ENCODE measurements at regions not wholly inside any gene's neighbourhood (a gene's known extent, or its start where the extent isn't known, plus 50 kb on each side); places are given as distances from the start of the nearest gene placed in this dataset.

DNA sequence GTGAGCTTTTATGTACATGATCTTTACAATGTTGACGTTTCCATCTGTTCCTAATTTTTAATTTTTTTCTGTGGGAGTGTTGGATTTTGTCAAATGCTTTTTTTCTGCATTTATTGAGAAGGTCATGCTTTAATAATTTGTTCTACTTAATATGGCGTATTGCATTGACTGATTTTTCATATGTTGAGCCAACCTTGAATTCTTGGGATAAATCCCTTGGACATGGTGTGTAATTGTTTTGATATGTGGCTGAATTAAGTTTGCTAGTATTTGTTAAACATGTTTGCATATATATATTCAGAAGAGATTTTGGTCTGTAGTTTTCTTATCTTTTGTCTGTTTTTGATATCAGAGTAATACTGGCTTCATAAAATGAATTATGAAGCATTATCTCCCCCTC, 256.7 kb downstream of the EDEM1 start:
- H4K20me1 ChIP-seq (ENCODE audit: insufficient read depth, low read length) = no peaks in the 10 kb centered on the region
- no peak for FAIRE-seq
- H3K9ac ChIP-seq (ENCODE audit: low read length) = no peak overlapping the region
- no peaks in the 10 kb centered on the region for H3K9me3 ChIP-seq (ENCODE audit: insufficient read depth, low read depth, low read length)
- H3K27me3 ChIP-seq (ENCODE audit: insufficient read depth, low read length) = no peaks in the 10 kb centered on the region
- Mint-ChIP-seq H3K36me3 (ENCODE audit: low read depth, unreplicated experiment) (no peaks in the 10 kb centered on the region), H3K4me1 (ENCODE audit: low read depth, unreplicated experiment) (no peaks in the 10 kb centered on the region), H3K27ac (ENCODE audit: unreplicated experiment) (no peak overlapping the region), H3K4me3 (ENCODE audit: unreplicated experiment) (no peak overlapping the region), H3K9me3 (ENCODE audit: unreplicated experiment) (peaks cover 7% of the 10 kb centered on the region), H3K27me3 (ENCODE audit: low read depth, unreplicated experiment) (no peaks in the 10 kb centered on the region)
- H3K36me3 ChIP-seq (ENCODE audit: insufficient read depth, low read length) = no peaks in the 10 kb centered on the region
- DNase-seq (ENCODE audit: low read depth) = no peak
- H3K4me1 ChIP-seq (ENCODE audit: insufficient read depth, low read length) = no peaks in the 10 kb centered on the region
- H3K79me2 ChIP-seq (ENCODE audit: insufficient read depth, low read length) = no peaks in the 10 kb centered on the region
- H3K4me3 ChIP-seq (ENCODE audit: insufficient read depth, low read depth, low read length) = no peak overlapping the region
- TF ChIP-seq EZH2 (IDR thresholded peaks at IDR 0.05; ENCODE audit: insufficient read depth, low read length) = no peak
- TF ChIP-seq CTCF (IDR thresholded peaks at IDR 0.05; ENCODE audit: insufficient read depth, low read depth, low read length) = no peak
- no peak overlapping the region for H3K27ac ChIP-seq (ENCODE audit: low read depth, low read length)
- no peak overlapping the region for H3K4me2 ChIP-seq (ENCODE audit: low read length)
- no peak overlapping the region for H2AFZ ChIP-seq (ENCODE audit: low read depth, low read length)

- no peak overlapping the region for H3K27ac ChIP-seq (ENCODE audit: low read depth, low read length)
- no peaks in the 10 kb centered on the region for H3K4me1 ChIP-seq (ENCODE audit: insufficient read depth, low read length)
- H3K9me3 Mint-ChIP-seq (ENCODE audit: unreplicated experiment) = peaks cover 7% of the 10 kb centered on the region
- TF ChIP-seq CTCF (IDR thresholded peaks at IDR 0.05; ENCODE audit: insufficient read depth, low read depth, low read length) (no peak), EZH2 (IDR thresholded peaks at IDR 0.05; ENCODE audit: insufficient read depth, low read length) (no peak)
- H3K9ac ChIP-seq (ENCODE audit: low read length) = no peak overlapping the region
- H2AFZ ChIP-seq (ENCODE audit: low read depth, low read length) = no peak overlapping the region
- H3K27me3 Mint-ChIP-seq (ENCODE audit: low read depth, unreplicated experiment) = no peaks in the 10 kb centered on the region
- H3K4me3 Mint-ChIP-seq (ENCODE audit: unreplicated experiment) = no peak overlapping the region
- no peak for DNase-seq (ENCODE audit: low read depth)
- H3K4me1 Mint-ChIP-seq (ENCODE audit: low read depth, unreplicated experiment) = no peaks in the 10 kb centered on the region
- no peaks in the 10 kb centered on the region for H3K36me3 ChIP-seq (ENCODE audit: insufficient read depth, low read length)
- no peaks in the 10 kb centered on the region for H3K27me3 ChIP-seq (ENCODE audit: insufficient read depth, low read length)
- no peak overlapping the region for H3K27ac Mint-ChIP-seq (ENCODE audit: unreplicated experiment)
- H3K9me3 ChIP-seq (ENCODE audit: insufficient read depth, low read depth, low read length) = no peaks in the 10 kb centered on the region
- FAIRE-seq = no peak
- no peaks in the 10 kb centered on the region for H3K79me2 ChIP-seq (ENCODE audit: insufficient read depth, low read length)
- H3K4me2 ChIP-seq (ENCODE audit: low read length) = no peak overlapping the region
- H4K20me1 ChIP-seq (ENCODE audit: insufficient read depth, low read length) = no peaks in the 10 kb centered on the region
- no peaks in the 10 kb centered on the region for H3K36me3 Mint-ChIP-seq (ENCODE audit: low read depth, unreplicated experiment)
- no peak overlapping the region for H3K4me3 ChIP-seq (ENCODE audit: insufficient read depth, low read depth, low read length)
Measured at GRCh38 chr3:5445676-5446201, 258.2 kb downstream of the EDEM1 start.

- Mint-ChIP-seq H3K36me3 (ENCODE audit: low read depth, unreplicated experiment) (no peaks in the 10 kb centered on the region), H3K27me3 (ENCODE audit: low read depth, unreplicated experiment) (no peaks in the 10 kb centered on the region), H3K27ac (ENCODE audit: unreplicated experiment) (no peak overlapping the region), H3K4me3 (ENCODE audit: unreplicated experiment) (no peak overlapping the region), H3K9me3 (ENCODE audit: unreplicated experiment) (peaks cover 7% of the 10 kb centered on the region), H3K4me1 (ENCODE audit: low read depth, unreplicated experiment) (no peaks in the 10 kb centered on the region)
- Histone ChIP-seq H3K4me3 (ENCODE audit: insufficient read depth, low read depth, low read length) (no peak overlapping the region), H3K9me3 (ENCODE audit: insufficient read depth, low read depth, low read length) (no peaks in the 10 kb centered on the region), H2AFZ (ENCODE audit: low read depth, low read length) (no peak overlapping the region), H4K20me1 (ENCODE audit: insufficient read depth, low read length) (no peaks in the 10 kb centered on the region), H3K27me3 (ENCODE audit: insufficient read depth, low read length) (no peaks in the 10 kb centered on the region), H3K27ac (ENCODE audit: low read depth, low read length) (no peak overlapping the region), H3K79me2 (ENCODE audit: insufficient read depth, low read length) (no peaks in the 10 kb centered on the region), H3K4me2 (ENCODE audit: low read length) (no peak overlapping the region), H3K36me3 (ENCODE audit: insufficient read depth, low read length) (no peaks in the 10 kb centered on the region), H3K4me1 (ENCODE audit: insufficient read depth, low read length) (no peaks in the 10 kb centered on the region), H3K9ac (ENCODE audit: low read length) (no peak overlapping the region)
- FAIRE-seq (no peak), DNase-seq (ENCODE audit: low read depth) (no peak)
- TF ChIP-seq CTCF (IDR thresholded peaks at IDR 0.05; ENCODE audit: insufficient read depth, low read depth, low read length) = no peak
- TF ChIP-seq EZH2 (IDR thresholded peaks at IDR 0.05; ENCODE audit: insufficient read depth, low read length) = no peak
Measured at GRCh38 chr3:5448246-5448645, 260.7 kb downstream of the EDEM1 start.
